Keratinocyte (primary cell): ENCODE measurements at regions not wholly inside any gene's neighbourhood (a gene's known extent, or its start where the extent isn't known, plus 50 kb on each side); places are given as distances from the start of the nearest gene placed in this dataset.

ENCODE experiments used
- CTCF ChIP-seq, 3 experiments: IDR thresholded peaks in 1 of 3; conservative IDR thresholded peaks in 1 of 3; optimal IDR thresholded peaks in 1 of 3; 2 replicates in 2 of 3; 3 replicates in 1 of 3; pipeline versions ENCODE3 to v1.5.1; 2011; ENCODE audit warnings: low read length in 3 of 3, mild to moderate bottlenecking in 3 of 3, moderate library complexity in 2 of 3, control low read depth in 1 of 3, inconsistent platforms in 1 of 3; ENCODE audit not compliant: insufficient read depth in 2 of 3; ENCODE audit errors: extremely low read depth in 1 of 3
- EZH2 ChIP-seq: IDR thresholded peaks from one replicate; pipeline ENCODE4 v1.6.1; 2012; ENCODE audit warnings: inconsistent platforms, mild to moderate bottlenecking, low read length, moderate library complexity

GRCh38 chr12:27142101-27142721 is 59.8 kb upstream of the C12orf71 start:
- peak; percentile 73 to 84 (median 83) for TF ChIP-seq CTCF (optimal IDR thresholded peaks at IDR 0.05 in 1 of 3, IDR thresholded peaks at IDR 0.05 in 1 of 3, conservative IDR thresholded peaks at IDR 0.05 in 1 of 3; ENCODE audit: extremely low read depth in 1 of 3, insufficient read depth in 2 of 3, low read length in 3 of 3)
- TF ChIP-seq EZH2 = no peak
